ENCODE measurements at regions not wholly inside any gene's neighbourhood (a gene's known extent, or its start where the extent isn't known, plus 50 kb on each side); places are given as distances from the start of the nearest gene placed in this dataset.
A peak's percentile ranks its signal among the peaks of the same experiment; 100 is the strongest.

DNA sequence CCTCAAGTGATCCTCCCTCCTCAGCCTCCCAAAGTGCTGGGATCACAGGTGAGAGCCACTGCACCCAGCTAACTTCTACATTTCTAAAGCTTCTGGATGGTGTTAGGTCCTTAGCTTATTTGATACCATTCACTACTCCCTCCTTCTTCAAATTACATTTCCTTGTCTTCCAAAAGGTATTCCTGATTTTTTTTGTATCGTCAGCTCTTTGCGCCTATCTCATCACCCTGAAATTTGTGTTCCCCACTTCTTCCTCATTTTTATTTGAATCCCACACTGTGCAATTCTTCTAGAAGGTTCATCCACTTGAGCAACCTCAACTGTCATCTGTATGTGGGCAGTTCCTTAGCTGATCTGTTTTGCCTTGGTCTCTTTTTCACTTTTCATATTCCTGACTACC is 241.8 kb upstream of the RGS6 start:
- H3K4me1 ChIP-seq (ENCODE audit: insufficient read depth, low read length), result no peaks in the 10 kb centered on the region
- no peaks in the 10 kb centered on the region for H3K9me3 ChIP-seq (ENCODE audit: low read length)
- intact Hi-C loops (cut with micrococcal nuclease), result no loop called here
- no peak overlapping the region for H2AFZ ChIP-seq (ENCODE audit: low read length)
- H3K4me2 ChIP-seq (ENCODE audit: low read length), result no peak overlapping the region
- H3K9ac ChIP-seq (ENCODE audit: low read length), result no peak overlapping the region
- H3F3A ChIP-seq (ENCODE audit: low read length, unreplicated experiment), result no peaks in the 10 kb centered on the region
- H4K20me1 ChIP-seq (ENCODE audit: low read length), result no peaks in the 10 kb centered on the region
- no peaks in the 10 kb centered on the region for H3K27me3 ChIP-seq (ENCODE audit: low read length)
- no peaks in the 10 kb centered on the region for H3K9me2 ChIP-seq (replicated peaks; ENCODE audit: low read length)
- H3K36me3 ChIP-seq (ENCODE audit: low read depth, low read length), result no peaks in the 10 kb centered on the region
- DNase-seq, result no peak
- CTCF ChIA-PET, result interaction anchor here (0.6 kb wide), 1 partner anchor 49 kb away, joined by 3 read pairs; no protein-coding TSS in a partner anchor
- ATAC-seq, result no peak
- no peak overlapping the region for H3K4me3 ChIP-seq (ENCODE audit: low read length)
- H3K27ac ChIP-seq (ENCODE audit: low read length), result no peak overlapping the region
- POLR2A ChIA-PET (ENCODE audit: unreplicated experiment), result no interaction called here
- no TSS peak for BruUV-seq (replicated peaks)
- no peaks in the 10 kb centered on the region for H3K79me2 ChIP-seq (ENCODE audit: low read length)
- TF ChIP-seq EZH2 (IDR thresholded peaks at IDR 0.05; ENCODE audit: low read length, unreplicated experiment), result no peak
- no peak for TF ChIP-seq EZH2phosphoT487 (IDR thresholded peaks at IDR 0.05; ENCODE audit: borderline replicate concordance, low read length)
- TF ChIP-seq, protein P1, sequence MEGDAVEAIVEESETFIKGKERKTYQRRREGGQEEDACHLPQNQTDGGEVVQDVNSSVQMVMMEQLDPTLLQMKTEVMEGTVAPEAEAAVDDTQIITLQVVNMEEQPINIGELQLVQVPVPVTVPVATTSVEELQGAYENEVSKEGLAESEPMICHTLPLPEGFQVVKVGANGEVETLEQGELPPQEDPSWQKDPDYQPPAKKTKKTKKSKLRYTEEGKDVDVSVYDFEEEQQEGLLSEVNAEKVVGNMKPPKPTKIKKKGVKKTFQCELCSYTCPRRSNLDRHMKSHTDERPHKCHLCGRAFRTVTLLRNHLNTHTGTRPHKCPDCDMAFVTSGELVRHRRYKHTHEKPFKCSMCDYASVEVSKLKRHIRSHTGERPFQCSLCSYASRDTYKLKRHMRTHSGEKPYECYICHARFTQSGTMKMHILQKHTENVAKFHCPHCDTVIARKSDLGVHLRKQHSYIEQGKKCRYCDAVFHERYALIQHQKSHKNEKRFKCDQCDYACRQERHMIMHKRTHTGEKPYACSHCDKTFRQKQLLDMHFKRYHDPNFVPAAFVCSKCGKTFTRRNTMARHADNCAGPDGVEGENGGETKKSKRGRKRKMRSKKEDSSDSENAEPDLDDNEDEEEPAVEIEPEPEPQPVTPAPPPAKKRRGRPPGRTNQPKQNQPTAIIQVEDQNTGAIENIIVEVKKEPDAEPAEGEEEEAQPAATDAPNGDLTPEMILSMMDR (conservative IDR thresholded peaks at IDR 0.05; ENCODE audit: low read depth, low read length), result no peak

DNA sequence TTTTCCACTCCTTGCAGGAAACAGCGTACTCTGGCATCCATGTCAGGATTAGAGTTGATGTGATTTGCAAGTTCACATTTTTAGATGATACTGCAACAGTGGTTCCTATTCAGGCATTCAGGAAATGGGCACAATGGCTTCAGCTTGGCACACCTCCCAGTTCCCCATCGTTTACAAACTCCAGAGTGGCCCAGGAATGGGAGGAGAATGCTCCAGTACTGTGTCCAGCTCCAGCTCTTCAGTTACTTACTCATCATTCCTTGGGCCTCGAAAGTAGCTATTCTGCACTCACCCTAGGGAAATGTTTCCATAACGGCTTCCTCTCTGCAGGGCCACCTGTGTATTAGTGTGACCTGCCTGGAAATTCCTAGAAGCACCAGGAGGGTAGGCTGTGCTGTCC is 239.7 kb upstream of the RGS6 start:
- intact Hi-C loops (cut with micrococcal nuclease), result no loop called here
- H3K4me3 ChIP-seq (ENCODE audit: low read length), result no peak overlapping the region
- DNase-seq (peak; percentile 43), ATAC-seq (peak; percentile 81)
- H2AFZ ChIP-seq (ENCODE audit: low read length), result no peak overlapping the region
- H3K27ac ChIP-seq (ENCODE audit: low read length), result no peak overlapping the region
- no peaks in the 10 kb centered on the region for H3F3A ChIP-seq (ENCODE audit: low read length, unreplicated experiment)
- no peak overlapping the region for H3K4me2 ChIP-seq (ENCODE audit: low read length)
- no TSS peak for BruUV-seq (replicated peaks)
- H3K27me3 ChIP-seq (ENCODE audit: low read length), result no peaks in the 10 kb centered on the region
- no peaks in the 10 kb centered on the region for H3K4me1 ChIP-seq (ENCODE audit: insufficient read depth, low read length)
- no peaks in the 10 kb centered on the region for H3K9me2 ChIP-seq (replicated peaks; ENCODE audit: low read length)
- H3K79me2 ChIP-seq (ENCODE audit: low read length), result no peaks in the 10 kb centered on the region
- H4K20me1 ChIP-seq (ENCODE audit: low read length), result no peaks in the 10 kb centered on the region
- ChIA-PET POLR2A (ENCODE audit: unreplicated experiment) (no interaction called here), CTCF (no interaction called here)
- H3K9me3 ChIP-seq (ENCODE audit: low read length), result no peaks in the 10 kb centered on the region
- 0 out of 2 replicates have a peak, but pooled peaks cover 4% of the 10 kb centered on the region for H3K36me3 ChIP-seq (ENCODE audit: low read depth, low read length)
- no peak overlapping the region for H3K9ac ChIP-seq (ENCODE audit: low read length)
- TF ChIP-seq, protein P1 (conservative IDR thresholded peaks at IDR 0.05; ENCODE audit: low read depth, low read length), result no peak
- TF ChIP-seq EZH2 (IDR thresholded peaks at IDR 0.05; ENCODE audit: low read length, unreplicated experiment) (no peak), EZH2phosphoT487 (IDR thresholded peaks at IDR 0.05; ENCODE audit: borderline replicate concordance, low read length) (no peak)

DNA sequence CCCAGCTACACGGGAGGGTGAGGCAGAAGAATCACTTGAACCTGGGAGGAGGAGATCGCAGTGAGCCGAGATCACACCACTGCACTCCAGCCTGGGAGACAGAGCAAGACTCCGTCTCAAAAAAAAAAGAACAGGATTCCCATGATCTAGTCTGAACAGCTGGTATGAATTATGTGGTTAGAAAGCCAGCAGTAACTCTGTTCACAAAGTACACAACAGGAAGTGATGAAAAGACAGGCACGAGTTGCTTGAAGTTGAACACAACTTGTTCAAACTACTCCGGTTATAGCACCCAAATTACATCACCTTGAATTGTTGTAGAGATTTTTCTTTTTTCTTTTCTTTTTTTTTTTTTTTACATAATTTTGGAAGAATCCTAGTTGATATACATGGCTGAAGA is 238.8 kb upstream of the RGS6 start:
- Histone ChIP-seq H3K27me3 (ENCODE audit: low read length) (no peaks in the 10 kb centered on the region), H2AFZ (ENCODE audit: low read length) (no peak overlapping the region), H3K4me3 (ENCODE audit: low read length) (no peak overlapping the region), H3F3A (ENCODE audit: low read length, unreplicated experiment) (no peaks in the 10 kb centered on the region), H3K9ac (ENCODE audit: low read length) (no peak overlapping the region), H3K27ac (ENCODE audit: low read length) (no peak overlapping the region), H3K4me2 (ENCODE audit: low read length) (no peak overlapping the region), H3K4me1 (ENCODE audit: insufficient read depth, low read length) (no peaks in the 10 kb centered on the region), H3K9me2 (replicated peaks; ENCODE audit: low read length) (no peaks in the 10 kb centered on the region), H3K79me2 (ENCODE audit: low read length) (no peaks in the 10 kb centered on the region), H4K20me1 (ENCODE audit: low read length) (no peaks in the 10 kb centered on the region), H3K9me3 (ENCODE audit: low read length) (no peaks in the 10 kb centered on the region), H3K36me3 (ENCODE audit: low read depth, low read length) (0 out of 2 replicates have a peak, but pooled peaks cover 4% of the 10 kb centered on the region)
- POLR2A ChIA-PET (ENCODE audit: unreplicated experiment), result no interaction called here
- ATAC-seq (no peak), DNase-seq (no peak)
- intact Hi-C loops (cut with micrococcal nuclease), result no loop called here
- CTCF ChIA-PET, result no interaction called here
- TF ChIP-seq, protein P1 (conservative IDR thresholded peaks at IDR 0.05; ENCODE audit: low read depth, low read length), result no peak
- TF ChIP-seq EZH2 (IDR thresholded peaks at IDR 0.05; ENCODE audit: low read length, unreplicated experiment), result no peak
- TF ChIP-seq EZH2phosphoT487 (IDR thresholded peaks at IDR 0.05; ENCODE audit: borderline replicate concordance, low read length), result no peak
- BruUV-seq (replicated peaks), result no TSS peak
